ENCODE measurements at regions not wholly inside any gene's neighbourhood (a gene's known extent, or its start where the extent isn't known, plus 50 kb on each side); places are given as distances from the start of the nearest gene placed in this dataset.
A peak's percentile ranks its signal among the peaks of the same experiment; 100 is the strongest.

DNA sequence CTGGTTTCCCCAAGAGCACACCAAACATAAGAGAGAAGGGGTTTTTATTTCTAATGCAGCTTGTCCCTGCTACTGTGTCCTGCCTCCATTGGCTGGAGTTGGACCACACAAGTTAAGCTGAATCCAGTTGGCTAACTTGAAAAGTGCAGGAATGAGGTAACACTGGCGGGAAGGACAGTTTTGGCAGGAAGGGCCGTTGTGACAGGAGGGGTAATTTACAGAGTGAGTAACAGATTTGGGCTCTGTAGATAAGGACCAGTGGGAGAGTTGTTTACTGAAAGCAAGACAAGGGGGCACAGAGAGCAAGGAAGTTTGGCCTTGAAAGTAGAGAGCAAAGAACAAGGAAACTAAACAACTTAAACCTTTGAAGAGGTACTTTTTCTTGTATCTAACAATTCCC is 1623.3 kb upstream of the RAG2 start:
- no peak overlapping the region for H3K27ac Mint-ChIP-seq (ENCODE audit: unreplicated experiment)
- DNase-seq (ENCODE audit: low spot score), result no peak
- H3K4me3 Mint-ChIP-seq (ENCODE audit: unreplicated experiment), result no peak overlapping the region
- H3K9me3 Mint-ChIP-seq (ENCODE audit: low read depth), result peaks cover 35% of the 10 kb centered on the region
- no peaks in the 10 kb centered on the region for H3K4me1 Mint-ChIP-seq (ENCODE audit: low read depth)
- peaks cover 8% of the 10 kb centered on the region for H3K36me3 Mint-ChIP-seq (ENCODE audit: low read depth)
- no peaks in the 10 kb centered on the region for H3K27me3 Mint-ChIP-seq (ENCODE audit: low read depth)
- TF ChIP-seq, protein P1, sequence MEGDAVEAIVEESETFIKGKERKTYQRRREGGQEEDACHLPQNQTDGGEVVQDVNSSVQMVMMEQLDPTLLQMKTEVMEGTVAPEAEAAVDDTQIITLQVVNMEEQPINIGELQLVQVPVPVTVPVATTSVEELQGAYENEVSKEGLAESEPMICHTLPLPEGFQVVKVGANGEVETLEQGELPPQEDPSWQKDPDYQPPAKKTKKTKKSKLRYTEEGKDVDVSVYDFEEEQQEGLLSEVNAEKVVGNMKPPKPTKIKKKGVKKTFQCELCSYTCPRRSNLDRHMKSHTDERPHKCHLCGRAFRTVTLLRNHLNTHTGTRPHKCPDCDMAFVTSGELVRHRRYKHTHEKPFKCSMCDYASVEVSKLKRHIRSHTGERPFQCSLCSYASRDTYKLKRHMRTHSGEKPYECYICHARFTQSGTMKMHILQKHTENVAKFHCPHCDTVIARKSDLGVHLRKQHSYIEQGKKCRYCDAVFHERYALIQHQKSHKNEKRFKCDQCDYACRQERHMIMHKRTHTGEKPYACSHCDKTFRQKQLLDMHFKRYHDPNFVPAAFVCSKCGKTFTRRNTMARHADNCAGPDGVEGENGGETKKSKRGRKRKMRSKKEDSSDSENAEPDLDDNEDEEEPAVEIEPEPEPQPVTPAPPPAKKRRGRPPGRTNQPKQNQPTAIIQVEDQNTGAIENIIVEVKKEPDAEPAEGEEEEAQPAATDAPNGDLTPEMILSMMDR (IDR thresholded peaks at IDR 0.05), result no peak

DNA sequence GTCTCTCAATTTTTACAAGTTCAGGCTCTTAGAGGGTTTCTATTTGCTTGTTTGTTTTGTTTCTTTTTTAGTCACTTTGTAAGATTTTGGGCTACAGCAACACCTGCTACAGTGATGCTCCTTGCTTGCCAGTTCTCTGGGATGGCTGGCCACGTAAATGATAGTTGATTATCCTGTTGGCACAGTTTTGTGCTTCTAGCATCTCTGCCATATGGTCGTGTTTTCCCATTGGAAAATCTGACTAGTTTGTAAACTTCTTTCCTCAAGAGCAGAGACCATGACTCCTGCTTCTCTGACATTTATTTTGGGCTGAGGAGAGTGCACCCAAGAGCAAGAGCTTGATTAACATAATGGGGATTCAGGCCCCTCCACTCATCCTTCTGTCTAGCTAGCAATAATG is 1621.6 kb upstream of the RAG2 start:
- Mint-ChIP-seq H3K9me3 (ENCODE audit: low read depth) (peaks cover 24% of the 10 kb centered on the region), H3K4me3 (ENCODE audit: unreplicated experiment) (no peak overlapping the region), H3K4me1 (ENCODE audit: low read depth) (no peaks in the 10 kb centered on the region), H3K27me3 (ENCODE audit: low read depth) (no peaks in the 10 kb centered on the region), H3K27ac (ENCODE audit: unreplicated experiment) (no peak overlapping the region), H3K36me3 (ENCODE audit: low read depth) (peaks cover 6% of the 10 kb centered on the region)
- DNase-seq (ENCODE audit: low spot score), result no peak
- TF ChIP-seq, protein P1 (IDR thresholded peaks at IDR 0.05), result no peak

DNA sequence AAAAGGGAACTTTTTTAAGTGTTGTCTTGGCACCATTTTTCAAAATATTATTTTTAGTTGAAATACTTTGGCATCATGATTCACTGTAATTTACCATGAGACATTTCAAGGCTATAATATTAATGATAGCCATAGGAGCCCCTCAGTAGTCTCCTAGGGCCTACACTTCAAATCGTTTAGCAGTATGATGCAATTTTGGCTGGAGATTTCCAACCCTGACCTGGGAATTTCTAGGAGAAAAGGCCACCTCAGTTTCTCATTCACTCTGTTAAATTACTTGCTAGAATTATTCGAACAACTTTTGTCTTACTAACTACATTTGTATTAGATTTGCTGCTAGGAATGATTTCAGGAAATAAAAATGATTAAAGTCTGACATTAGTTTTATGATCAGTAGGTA is 1610.9 kb upstream of the RAG2 start:
- Mint-ChIP-seq H3K27ac (ENCODE audit: unreplicated experiment) (no peak overlapping the region), H3K4me3 (ENCODE audit: unreplicated experiment) (no peak overlapping the region), H3K36me3 (ENCODE audit: low read depth) (no peaks in the 10 kb centered on the region)

DNA sequence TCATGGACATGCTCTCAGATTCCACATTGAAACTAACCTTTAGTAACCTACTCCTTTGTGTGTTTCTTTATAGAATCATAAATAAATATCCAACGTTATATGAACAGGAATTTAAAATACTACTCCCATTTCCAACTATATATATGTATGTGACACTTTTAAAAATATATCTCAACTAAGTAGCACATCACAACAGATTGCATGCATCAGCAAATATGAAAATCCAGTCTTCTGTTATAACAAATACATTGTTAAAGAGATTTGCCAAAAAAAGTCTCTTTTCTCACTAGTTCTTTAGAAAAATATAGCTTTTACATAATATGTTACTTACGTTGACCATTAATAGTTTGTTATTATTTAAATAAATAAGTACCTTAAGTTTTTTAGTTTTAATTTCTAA is 1608.6 kb upstream of the RAG2 start:
- Mint-ChIP-seq H3K27ac (ENCODE audit: unreplicated experiment) (no peak overlapping the region), H3K9me3 (ENCODE audit: low read depth) (peaks cover 12% of the 10 kb centered on the region), H3K4me3 (ENCODE audit: unreplicated experiment) (no peak overlapping the region), H3K4me1 (ENCODE audit: low read depth) (no peaks in the 10 kb centered on the region), H3K27me3 (ENCODE audit: low read depth) (no peaks in the 10 kb centered on the region), H3K36me3 (ENCODE audit: low read depth) (no peaks in the 10 kb centered on the region)
- TF ChIP-seq, protein P1 (IDR thresholded peaks at IDR 0.05), result no peak
- DNase-seq (ENCODE audit: low spot score), result no peak

More for the DNA sequence above, 1610.9 kb upstream of the RAG2 start:
- H3K27me3 Mint-ChIP-seq (ENCODE audit: low read depth), result no peaks in the 10 kb centered on the region
- peaks cover 4% of the 10 kb centered on the region for H3K9me3 Mint-ChIP-seq (ENCODE audit: low read depth)
- H3K4me1 Mint-ChIP-seq (ENCODE audit: low read depth), result no peaks in the 10 kb centered on the region
- TF ChIP-seq, protein P1 (IDR thresholded peaks at IDR 0.05), result no peak
- DNase-seq (ENCODE audit: low spot score), result no peak

DNA sequence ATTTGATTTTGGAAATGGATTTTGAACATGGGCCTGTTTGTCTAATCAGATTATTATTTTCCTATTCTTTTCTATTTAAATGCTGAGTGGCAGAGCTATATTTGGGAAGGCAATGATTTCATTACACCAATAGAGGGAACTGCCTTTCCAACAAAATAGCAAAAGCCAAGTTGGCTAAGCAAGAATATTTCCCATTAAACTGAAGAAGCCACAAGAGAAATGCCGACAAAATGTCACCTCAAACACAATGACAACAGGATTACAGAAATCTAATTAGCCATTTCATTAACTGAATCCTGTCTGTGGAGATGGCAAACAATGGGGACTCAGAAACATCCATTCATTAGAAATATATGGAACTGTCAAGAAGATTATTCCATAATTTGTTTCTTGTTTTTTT is 1593.1 kb upstream of the RAG2 start:
- Mint-ChIP-seq H3K4me1 (ENCODE audit: low read depth) (no peaks in the 10 kb centered on the region), H3K9me3 (ENCODE audit: low read depth) (peaks cover 8% of the 10 kb centered on the region), H3K27me3 (ENCODE audit: low read depth) (no peaks in the 10 kb centered on the region), H3K36me3 (ENCODE audit: low read depth) (peaks cover 7% of the 10 kb centered on the region), H3K4me3 (ENCODE audit: unreplicated experiment) (no peak overlapping the region), H3K27ac (ENCODE audit: unreplicated experiment) (no peak overlapping the region)
- DNase-seq (ENCODE audit: low spot score), result no peak
- TF ChIP-seq, protein P1 (IDR thresholded peaks at IDR 0.05), result peak; percentile 70

Measured in chondrocyte (in vitro differentiated cells).